HUDEP-2 (cell line): ENCODE measurements at regions not wholly inside any gene's neighbourhood (a gene's known extent, or its start where the extent isn't known, plus 50 kb on each side); places are given as distances from the start of the nearest gene placed in this dataset.

Source experiments
- DNase-seq, 76 experiments: peaks; one replicate each; lab custom pipeline; 2025; ENCODE audit not compliant: unreplicated experiment in 76 of 76; lab: John Stamatoyannopoulos, UW

GRCh38 chr16:49128740-49129139, 152.9 kb downstream of the CBLN1 start:
- no peak for DNase-seq

DNA sequence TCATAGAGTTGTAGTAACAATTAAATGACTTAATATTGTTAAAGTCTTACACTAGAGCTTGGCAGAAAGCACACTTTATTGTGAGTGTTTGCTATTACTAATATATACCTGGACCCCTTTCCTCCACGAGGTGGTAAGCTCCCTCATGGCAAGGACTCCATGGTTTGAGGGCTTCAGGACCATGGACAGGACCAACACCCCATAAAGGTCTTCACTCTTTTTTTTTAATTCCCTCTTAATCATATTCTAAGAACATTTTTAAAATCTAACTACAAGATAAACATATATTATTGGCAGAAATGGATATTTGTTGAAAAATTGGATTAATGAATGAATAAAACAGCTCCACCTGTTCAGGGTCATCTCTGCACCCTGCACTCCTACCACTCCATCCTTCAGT, 154.5 kb downstream of the CBLN1 start:
- DNase-seq: peak in 2 of 76 experiments; percentile 0 to 3

DNA sequence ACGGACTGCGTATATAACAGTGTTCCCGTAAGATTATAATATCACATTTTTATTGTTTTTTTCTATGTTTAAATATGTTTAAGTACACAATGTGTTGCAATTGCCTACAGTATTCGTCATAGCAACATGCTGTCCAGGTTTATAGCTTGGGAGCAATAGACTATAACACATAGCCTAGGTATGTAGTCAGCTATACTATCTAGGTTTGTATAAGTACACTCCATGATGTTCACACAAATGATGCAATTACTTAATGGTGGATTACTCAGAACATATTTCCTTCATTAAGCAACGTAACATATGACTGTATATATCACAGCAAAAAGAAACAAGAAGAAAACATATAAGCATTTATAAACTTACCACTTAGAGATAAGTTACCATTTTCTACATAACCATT, 160.0 kb downstream of the CBLN1 start:
- no peak for DNase-seq

DNA sequence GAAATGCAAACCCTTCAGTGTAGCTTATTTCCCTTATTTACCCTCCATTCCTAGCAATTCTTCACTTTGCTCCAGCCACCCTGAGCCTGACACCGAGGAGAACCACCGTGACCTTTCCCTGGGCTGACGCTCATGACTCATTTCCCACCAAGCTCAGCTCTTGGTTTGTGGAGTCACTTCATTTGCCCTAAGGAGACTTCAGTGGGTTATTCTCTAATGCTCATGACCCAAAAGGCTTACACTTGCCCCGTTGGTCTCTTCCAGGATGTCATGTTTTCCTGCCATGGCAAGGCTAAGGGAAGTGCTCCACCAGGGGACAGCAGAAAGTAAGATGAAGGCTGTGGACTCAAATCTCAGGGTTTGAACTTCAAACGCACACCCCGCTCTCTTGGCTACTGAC, 161.0 kb downstream of the CBLN1 start:
- no peak for DNase-seq

DNA sequence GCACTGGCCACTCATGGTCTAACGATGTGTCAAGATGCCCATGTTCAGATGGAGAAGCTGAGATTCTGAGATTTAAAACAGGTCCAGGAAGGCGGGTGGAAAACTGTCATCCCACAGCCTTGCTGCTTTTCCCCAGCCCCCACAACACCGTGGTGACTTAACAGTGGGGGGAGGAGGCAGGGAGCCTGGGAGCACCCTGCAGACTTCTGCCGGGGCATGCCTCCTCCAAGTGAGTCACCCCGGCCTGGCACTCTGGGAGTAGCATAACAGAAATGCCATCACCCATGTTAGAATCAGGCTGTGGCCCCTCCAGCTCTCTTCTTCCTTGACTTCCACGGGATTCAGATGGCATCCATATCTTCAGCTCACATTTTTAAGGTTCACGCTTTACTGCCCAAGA, 164.8 kb downstream of the CBLN1 start:
- no peak for DNase-seq

GRCh38 chr16:49115956-49116355, 165.7 kb downstream of the CBLN1 start:
- no peak for DNase-seq

DNA sequence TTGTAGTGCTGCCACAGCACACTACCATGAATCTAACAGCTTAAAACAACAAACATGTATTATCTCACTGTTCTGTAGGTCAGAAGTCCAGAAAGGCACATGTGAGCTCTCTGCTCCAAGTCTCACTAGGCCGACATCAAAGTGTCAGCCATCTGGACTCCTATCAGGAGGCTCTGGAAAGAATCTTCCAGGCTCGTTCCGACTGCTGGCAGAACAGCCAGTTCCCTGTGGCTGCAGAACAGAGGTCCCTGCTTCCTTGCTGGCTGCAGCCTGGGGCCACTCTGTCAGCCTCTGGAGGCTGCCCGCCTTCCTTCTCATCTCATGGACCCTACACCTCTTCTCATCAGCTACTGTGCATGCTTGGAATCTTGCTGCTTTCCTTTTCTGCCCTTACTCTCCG, 168.9 kb downstream of the CBLN1 start:
- no peak for DNase-seq

DNA sequence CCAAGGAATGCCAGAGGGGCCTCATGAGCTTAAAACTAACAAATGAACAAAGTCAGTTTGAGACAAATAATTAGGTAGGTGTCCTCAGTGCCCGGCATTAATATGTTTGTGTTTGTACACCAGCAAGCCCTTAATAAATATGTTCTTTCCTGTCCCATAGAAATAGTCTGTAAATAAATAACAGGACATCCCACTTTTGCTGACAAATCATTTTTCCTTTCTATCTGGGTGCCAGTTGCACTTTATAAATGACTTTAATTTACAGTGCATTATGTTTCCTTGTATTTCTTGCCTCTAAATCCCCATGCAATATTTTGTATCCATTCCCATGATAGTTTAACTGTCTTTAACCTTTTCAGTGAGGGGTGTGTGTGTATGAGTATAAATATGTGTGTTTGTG, 170.3 kb downstream of the CBLN1 start:
- no peak for DNase-seq

DNA sequence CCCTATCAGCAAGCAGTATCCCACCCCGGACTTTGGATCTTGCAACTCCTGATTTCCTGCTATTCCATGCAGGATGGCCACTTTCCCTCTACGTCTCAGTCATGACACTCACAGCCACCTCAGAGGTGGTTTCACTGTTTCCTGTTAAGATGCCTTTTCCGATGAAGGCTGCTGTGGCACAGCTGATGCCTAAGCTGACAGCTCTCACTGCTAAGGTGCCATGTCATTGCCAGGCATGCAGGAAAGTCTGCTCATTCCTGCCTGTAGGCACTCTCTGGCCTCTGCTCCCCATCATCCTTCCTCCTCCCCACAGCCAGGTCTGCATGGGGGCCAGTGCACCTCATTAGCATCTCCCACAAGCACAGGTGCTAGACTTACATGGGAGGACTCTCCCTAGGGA, 173.0 kb downstream of the CBLN1 start:
- no peak for DNase-seq

DNA sequence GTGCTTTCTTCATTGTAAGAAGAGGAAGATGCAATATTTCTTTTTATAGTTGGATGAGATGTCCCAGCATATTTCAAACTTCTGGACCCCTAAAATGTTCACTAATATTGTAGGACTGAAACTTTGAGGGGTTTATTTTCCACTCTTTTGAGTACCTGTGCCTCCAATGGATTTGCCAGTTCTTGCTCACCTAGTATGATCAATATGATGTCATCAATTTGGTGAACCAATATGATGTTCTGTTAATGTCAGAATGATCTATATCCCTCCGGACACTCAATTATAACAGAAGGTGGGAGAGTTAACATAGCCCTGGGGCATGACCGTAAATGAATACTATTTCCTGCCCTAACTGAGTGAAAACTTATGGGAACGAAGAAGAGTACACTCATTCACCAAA, 178.3 kb downstream of the CBLN1 start:
- no peak for DNase-seq

DNA sequence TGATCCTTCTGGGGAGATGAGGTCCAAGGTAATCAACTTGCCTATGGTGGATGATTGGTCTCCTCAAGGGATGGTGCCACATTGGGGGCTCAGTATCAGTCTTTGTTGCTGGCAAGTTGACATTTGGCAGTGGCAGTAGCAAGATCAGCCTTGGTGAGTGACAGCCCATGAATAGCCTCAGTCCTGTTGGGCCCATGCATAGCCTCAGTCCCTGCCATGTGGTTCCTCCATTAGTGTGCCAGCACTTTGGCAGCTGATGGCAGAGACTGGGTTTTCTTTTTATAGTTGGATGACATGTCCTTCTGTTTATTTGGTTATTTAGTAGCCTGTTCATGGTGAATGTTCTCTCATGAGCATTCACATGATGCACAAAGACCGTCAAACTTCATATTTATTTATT, 179.6 kb downstream of the CBLN1 start:
- no peak for DNase-seq

GRCh38 chr16:49100366-49100765, 181.3 kb downstream of the CBLN1 start:
- DNase-seq: no peak

DNA sequence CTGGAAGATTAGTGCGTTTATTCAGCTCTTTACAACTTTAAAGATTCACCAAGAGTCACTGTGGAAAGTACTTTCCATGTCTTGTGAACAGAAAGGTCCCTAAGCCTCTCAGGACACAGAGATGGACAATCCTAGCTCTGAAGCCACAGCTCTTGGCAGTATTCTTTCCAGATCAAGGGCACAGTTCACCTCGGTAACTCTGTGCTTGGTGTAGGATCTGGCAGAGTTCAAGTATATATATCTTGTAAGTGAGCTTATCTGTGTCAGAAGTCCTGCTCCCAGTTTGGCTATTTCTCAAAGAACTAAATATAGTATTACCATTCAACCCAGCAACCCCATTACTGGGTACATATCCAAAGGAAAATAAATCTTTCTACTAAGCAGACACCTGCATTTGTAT, 183.7 kb downstream of the CBLN1 start:
- no peak for DNase-seq

DNA sequence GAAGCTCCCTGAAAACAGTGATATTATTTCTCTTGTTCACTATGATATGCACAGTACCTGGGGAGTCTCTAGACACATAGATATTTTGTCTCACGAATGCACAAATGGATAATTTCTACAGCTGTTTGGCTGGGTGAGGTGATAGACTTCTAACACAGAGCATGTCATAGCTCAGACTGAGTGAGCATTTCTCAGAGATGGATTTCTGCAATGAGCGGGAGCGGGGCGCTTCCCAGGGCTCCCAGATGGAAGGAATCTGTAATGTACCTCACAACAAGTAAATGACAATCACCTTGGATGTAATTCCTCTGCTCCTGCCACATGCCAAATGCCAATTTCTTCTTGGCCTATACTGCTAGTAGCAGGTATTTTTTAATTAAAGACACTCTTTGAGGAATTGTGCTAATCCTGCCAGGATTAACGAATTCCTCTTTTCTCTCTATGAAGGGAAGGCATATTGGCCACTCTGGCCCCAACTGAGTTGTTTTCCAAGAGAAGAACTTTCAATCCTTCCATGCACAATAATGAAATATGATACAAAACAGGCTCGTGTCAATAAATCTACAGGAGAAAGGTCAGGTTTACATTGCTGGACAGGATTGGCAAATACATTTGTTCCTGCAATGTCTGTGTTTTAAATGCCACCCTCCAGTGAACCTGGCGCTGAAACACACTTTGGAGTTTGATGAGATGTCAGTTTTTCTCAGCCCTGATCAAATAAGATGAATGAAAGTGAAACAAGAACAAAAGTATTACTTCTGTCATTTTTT, 185.3 kb downstream of the CBLN1 start:
- no peak for DNase-seq

DNA sequence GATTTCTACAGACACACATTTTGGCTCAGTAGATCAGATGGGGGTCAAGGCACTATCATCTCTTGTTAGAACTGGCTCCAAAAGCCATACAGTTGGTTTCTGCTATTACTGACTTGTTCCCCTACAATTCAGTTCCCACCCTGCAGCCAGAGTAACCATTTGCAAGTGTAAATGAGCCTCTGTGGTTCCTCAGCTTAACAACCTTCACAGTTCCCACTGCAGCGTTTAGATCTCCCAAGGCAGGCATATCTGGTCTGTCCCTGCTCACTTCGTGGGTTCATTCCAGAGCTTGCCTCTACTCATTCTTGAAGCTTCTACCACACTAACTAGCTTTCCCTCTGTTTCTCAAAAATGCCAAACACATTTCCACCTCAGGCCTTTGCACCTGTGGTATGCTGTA, 186.1 kb downstream of the CBLN1 start:
- DNase-seq: no peak

DNA sequence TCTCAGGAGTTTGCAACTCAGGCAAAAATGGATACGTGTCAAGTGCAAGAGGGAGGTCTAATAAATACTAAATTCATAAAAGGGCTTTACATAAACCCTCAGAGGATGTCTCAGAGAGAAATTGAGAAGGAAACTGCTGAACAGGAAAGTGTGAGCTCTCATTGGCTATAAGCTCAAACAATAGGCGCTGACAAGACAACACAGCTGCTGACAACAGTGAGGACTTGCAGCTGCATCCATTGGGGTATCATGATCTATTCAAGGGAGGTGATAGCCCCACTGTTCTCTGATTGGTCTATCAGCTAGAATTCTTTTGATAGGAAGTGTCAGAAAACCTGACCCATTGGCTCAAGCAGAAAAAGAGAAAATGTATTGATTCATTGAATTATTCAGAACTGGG, 187.2 kb downstream of the CBLN1 start:
- no peak for DNase-seq

GRCh38 chr16:49093939-49094338, 187.7 kb downstream of the CBLN1 start:
- no peak for DNase-seq

- no peak for DNase-seq
These were observed 188.9 kb downstream of the CBLN1 start for GRCh38 chr16:49092704-49093103.

DNA sequence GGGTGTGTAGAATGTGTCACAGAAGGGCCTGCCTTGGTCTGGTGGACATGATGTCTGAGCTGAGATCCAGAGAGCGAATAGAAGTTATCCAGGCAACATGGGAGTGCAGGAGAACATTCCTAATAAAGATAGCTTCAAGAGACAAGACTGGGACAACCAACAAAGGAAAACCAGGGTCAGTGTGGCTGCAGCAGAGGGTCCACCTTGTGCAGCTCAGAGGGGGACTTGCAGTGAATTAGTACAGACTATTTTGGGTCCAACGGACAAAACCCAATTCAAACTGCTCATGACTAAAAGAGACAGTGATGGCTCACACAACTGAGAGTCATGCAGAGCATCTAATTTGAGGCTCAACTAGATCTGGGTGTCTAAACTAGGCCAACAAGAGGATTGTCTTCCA, 192.1 kb downstream of the CBLN1 start:
- DNase-seq: no peak

DNA sequence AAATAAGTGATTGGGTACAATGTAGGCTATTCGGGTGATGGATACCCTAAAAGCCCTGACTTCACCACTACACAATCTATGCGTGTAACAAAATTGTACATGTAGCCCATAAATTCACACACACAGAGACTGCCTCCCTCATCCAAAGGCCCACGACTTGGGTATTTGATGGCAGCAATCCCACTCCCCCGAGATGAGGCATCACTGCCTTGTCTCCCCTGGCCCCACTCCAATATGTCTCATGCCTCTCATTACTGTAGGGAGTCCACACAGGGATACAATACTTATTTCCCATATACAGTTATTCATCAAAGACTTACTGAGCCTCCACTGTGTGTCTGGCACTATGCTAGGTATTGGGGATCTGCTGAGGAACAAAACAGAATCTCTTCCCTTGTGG, 192.6 kb downstream of the CBLN1 start:
- DNase-seq: no peak

DNA sequence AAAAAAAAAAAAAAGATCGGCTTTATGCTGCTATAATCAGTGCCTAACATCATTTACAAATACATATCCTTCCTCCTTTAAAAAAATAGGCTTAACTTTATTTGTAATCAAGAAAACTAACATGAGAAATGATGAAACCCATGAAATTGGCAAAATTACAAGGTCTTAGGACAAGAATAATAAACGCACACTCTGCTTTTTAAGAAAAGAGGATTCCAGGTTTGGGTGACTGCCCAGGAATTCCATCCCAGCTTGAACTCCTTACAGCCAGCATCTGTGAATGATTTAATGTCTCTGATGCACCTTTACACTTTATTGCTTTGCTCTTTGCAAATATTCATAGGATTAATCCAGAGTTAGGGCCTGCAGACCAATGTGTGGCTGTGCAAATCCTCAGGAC, 196.0 kb downstream of the CBLN1 start:
- no peak for DNase-seq

DNA sequence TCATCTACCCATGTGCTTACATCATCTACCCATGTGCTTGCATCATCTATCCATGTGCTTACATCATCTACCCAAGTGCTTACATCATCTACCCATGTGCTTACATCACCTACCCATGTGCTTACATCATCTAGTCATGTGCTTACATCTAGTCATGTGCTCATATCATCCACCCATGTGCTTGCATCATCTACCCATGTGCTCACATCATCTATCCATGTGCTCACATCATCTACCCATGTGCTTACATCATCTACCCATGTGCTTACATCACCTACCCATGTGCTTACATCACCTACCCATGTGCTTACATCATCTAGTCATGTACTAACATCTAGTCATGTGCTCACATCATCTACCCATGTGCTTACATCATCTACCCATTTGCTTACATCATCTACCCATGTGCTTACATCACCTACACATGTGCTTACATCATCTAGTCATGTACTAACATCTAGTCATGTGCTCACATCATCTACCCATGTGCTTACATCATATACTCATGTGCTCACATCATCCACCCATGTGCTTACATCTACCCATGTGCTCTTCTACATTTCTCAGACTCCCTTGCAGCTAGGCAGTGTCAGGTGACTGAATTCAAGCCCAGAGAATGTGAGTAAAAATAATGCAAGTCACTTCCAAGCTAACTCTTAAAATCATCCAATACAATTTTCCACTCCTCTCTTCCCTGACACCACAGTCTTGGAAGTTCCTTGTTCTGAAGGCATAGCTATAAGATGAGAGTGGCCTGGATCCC, 196.8 kb downstream of the CBLN1 start:
- no peak for DNase-seq
